Ovary (tissue), 7 donors: ENCODE measurements at regions not wholly inside any gene's neighbourhood (a gene's known extent, or its start where the extent isn't known, plus 50 kb on each side); places are given as distances from the start of the nearest gene placed in this dataset.

ENCODE experiments used
- DNase-seq, 5 donors: peaks; one replicate each; pipeline ENCODE4 v3.0.0-alpha.2; 2019 to 2020
- H3K27ac ChIP-seq, 2 donors: fragments of 200-600 bp; one replicate each; pipeline versions ENCODE4 v1.5.1 to v1.8.0; 2019 to 2022
- H3K27me3 ChIP-seq: fragments of 200-600 bp; one replicate; pipeline ENCODE4 v1.8.0; 2022
- H3K36me3 ChIP-seq: fragments of 200-600 bp; sonication (generic); one replicate; pipeline ENCODE4 v1.5.1; 2019
- H3K4me1 ChIP-seq: one replicate; pipeline ENCODE4 v1.8.1; 2013; ENCODE audit warnings: mild to moderate bottlenecking, moderate library complexity; ENCODE audit not compliant: insufficient read depth
- H3K4me3 ChIP-seq: fragments of 200-600 bp; sonication (generic); one replicate; pipeline ENCODE4 v1.5.1; 2017
- H3K9me3 ChIP-seq, 2 donors: fragments of 200-600 bp in 1 of 2; sonication (generic) in 1 of 2; one replicate each; pipeline versions ENCODE4 v1.5.1 to v1.8.1; 2013 to 2019; ENCODE audit warnings: mild to moderate bottlenecking in 1 of 2, moderate library complexity in 1 of 2
- EP300 ChIP-seq: sonication (generic); formaldehyde crosslinking; IDR thresholded peaks from one replicate; pipeline ENCODE4 v1.6.1; 2017; ENCODE audit warnings: antibody characterized with exemption
- POLR2A ChIP-seq: fragments of 450-650 bp; IDR thresholded peaks from one replicate; pipeline ENCODE4 v1.6.1; 2017; ENCODE audit warnings: antibody characterized with exemption, mild to moderate bottlenecking, moderate library complexity
- WGBS, 3 donors: extraction: QIAGEN DNeasy Blood & Tissue Kit in 1 of 3; methylation state at CpG; one replicate each; pipeline versions ENCODE4 v1.1.5 to v1.1.7; 2013 to 2017; 5-methylcytosine and 5-hydroxymethylcytosine counted together
- intact Hi-C, 4 donors: fragments of 100-400 bp; cut with DNase I; formaldehyde crosslinking; loops; one replicate each; pipeline versions ENCODE4 v1.11.0 to v1.15.1; 2022 to 2023
- TF ChIP-seq, protein P1 (sequence below), 3 donors: fragments of 450-650 bp in 2 of 3; fragments of 200-600 bp in 1 of 3; IDR thresholded peaks; one replicate each; pipeline versions ENCODE4 v1.5.1 to v1.8.0; 2016 to 2022; ENCODE audit warnings: antibody characterized with exemption in 3 of 3, mild to moderate bottlenecking in 1 of 3
- donor health status: DM: no; HTN: no; CAD: no; lungs with moderate emphysema.
- donor health status: DM: no; HTN: no; CAD: no.
- donor health status: Bipolar disorder and iron deficiency.
- donor health status: DM: no; HTN: no; CAD: no.
- donor health status: DM: yes; HTN: yes; CAD: no.

DNA sequence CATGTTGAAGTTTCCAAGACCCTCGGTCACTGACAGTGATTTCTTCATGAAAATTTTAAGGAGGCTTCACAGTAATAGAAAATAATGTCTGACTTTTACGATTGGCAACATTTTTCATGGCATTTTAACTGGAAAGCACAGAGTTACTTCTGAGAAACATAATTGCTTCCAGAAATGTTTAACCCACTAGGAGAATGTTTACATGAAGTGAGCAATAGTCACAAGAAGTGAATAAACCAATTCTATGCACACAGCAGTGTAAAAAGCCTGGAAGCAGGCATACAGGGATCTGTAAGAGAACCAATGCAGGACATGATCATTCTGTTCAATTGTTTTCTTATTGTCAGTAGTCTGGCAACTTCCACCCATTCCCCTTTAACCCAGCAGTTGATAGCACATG is 316.2 kb upstream of the CXADR start:
- Histone ChIP-seq H3K27me3 (no peaks in the 10 kb centered on the region), H3K4me3 (no peak overlapping the region), H3K9me3 (no peaks in the 10 kb centered on the region), H3K4me1 (no peaks in the 10 kb centered on the region), H3K27ac (no peak overlapping the region), H3K36me3 (no peaks in the 10 kb centered on the region)
- 59 to 69% (median 67%) methylated on average over 2 of the region's 2 CpGs for WGBS, 3 donors
- TF ChIP-seq, protein P1, sequence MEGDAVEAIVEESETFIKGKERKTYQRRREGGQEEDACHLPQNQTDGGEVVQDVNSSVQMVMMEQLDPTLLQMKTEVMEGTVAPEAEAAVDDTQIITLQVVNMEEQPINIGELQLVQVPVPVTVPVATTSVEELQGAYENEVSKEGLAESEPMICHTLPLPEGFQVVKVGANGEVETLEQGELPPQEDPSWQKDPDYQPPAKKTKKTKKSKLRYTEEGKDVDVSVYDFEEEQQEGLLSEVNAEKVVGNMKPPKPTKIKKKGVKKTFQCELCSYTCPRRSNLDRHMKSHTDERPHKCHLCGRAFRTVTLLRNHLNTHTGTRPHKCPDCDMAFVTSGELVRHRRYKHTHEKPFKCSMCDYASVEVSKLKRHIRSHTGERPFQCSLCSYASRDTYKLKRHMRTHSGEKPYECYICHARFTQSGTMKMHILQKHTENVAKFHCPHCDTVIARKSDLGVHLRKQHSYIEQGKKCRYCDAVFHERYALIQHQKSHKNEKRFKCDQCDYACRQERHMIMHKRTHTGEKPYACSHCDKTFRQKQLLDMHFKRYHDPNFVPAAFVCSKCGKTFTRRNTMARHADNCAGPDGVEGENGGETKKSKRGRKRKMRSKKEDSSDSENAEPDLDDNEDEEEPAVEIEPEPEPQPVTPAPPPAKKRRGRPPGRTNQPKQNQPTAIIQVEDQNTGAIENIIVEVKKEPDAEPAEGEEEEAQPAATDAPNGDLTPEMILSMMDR (IDR thresholded peaks at IDR 0.05): no peak
- no peak for TF ChIP-seq EP300
- no peak for TF ChIP-seq POLR2A
- no peak for DNase-seq
- intact Hi-C loops: no loop called here

DNA sequence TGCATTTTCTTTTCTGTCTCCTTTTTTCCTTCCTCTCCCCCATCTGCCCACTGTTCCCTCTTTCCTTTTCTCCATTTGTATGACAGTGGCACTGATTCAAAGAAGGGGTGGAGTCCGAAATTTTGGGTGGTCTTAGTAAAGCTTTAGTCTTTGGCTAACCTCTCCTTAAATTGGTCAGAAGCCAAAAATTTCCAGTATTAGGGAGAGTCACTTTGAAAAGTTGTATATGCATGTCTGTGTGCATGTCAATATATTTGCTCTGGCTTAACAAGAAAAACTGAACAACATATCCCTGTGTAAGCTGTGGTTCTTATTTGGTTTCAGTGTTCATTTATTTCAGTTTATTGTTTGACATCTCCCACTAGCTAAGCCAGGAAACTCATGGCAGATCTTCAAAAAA is 314.8 kb upstream of the CXADR start:
- no peaks in the 10 kb centered on the region for H3K9me3 ChIP-seq
- WGBS, 3 donors: 19 to 30% (median 22%) methylated on average over 1 of the region's 1 CpG
- H3K27ac ChIP-seq: peak overlapping the region in 1 of 2 donors; percentile 29
- no peak for DNase-seq
- intact Hi-C loops: no loop called here
- H3K4me3 ChIP-seq: no peak overlapping the region
- no peaks in the 10 kb centered on the region for H3K4me1 ChIP-seq
- H3K27me3 ChIP-seq: no peaks in the 10 kb centered on the region
- TF ChIP-seq, protein P1 (IDR thresholded peaks at IDR 0.05): no peak
- TF ChIP-seq POLR2A (no peak), EP300 (no peak)
- H3K36me3 ChIP-seq: no peaks in the 10 kb centered on the region

DNA sequence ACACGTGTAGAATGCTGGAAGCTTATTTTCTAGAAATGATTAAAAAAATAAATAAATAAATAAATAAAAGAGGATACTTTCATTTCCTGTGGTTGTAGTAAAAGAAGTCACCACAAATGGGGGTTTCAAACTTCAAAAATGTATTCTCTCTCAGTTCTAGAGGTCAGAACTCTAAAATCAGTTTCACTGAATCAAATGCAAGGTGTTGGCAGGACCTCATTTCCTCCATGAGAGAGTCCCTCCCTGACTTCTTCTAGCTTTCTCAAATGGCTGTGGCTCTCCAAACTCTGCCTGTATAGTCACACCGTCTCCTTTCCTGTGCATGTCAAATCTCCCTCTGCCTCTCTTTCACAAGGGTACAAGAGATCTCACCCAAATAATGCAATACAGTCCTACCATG is 312.6 kb upstream of the CXADR start:
- Histone ChIP-seq H3K9me3 (no peaks in the 10 kb centered on the region), H3K4me3 (no peak overlapping the region), H3K4me1 (no peaks in the 10 kb centered on the region), H3K27ac (no peak overlapping the region), H3K36me3 (no peaks in the 10 kb centered on the region), H3K27me3 (no peaks in the 10 kb centered on the region)
- TF ChIP-seq POLR2A (no peak), EP300 (no peak)
- TF ChIP-seq, protein P1 (IDR thresholded peaks at IDR 0.05): no peak
- no peak for DNase-seq
- 90 to 97% (median 97%) methylated on average over 2 of the region's 2 CpGs for WGBS, 3 donors
- intact Hi-C loops: no loop called here

DNA sequence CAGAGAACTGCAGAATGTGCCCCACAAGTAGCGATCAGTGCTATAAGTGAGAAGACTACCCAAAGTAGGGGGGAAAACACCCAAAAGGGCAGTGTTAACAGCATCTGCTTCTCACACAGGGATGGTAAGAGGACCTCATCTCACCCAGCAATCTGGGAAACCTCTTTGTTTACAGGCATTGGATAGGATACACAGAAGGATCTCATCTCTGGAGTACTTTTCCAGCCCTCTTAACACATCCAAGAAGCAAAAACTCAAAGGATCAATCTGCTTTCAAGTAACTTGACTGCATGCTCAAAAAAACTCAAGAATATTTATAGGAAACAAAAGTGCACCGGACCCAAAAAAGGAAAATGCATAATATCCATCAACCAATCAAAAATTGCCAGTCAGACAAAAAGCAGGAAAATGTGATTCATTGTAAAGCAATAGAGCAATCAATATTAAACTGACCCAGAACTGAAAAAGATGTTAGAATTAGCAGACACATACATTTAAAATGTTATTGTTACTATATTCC is 311.0 kb upstream of the CXADR start:
- H3K27me3 ChIP-seq: no peaks in the 10 kb centered on the region
- intact Hi-C loops: no loop called here

More for the DNA sequence above, 311.0 kb upstream of the CXADR start:
- H3K4me1 ChIP-seq: no peaks in the 10 kb centered on the region
- no peak overlapping the region for H3K4me3 ChIP-seq
- WGBS, 3 donors: 73 to 87% (median 83%) methylated on average over 2 of the region's 2 CpGs
- H3K36me3 ChIP-seq: no peaks in the 10 kb centered on the region
- DNase-seq: no peak
- H3K27ac ChIP-seq: no peak overlapping the region
- no peak for TF ChIP-seq EP300
- TF ChIP-seq, protein P1 (IDR thresholded peaks at IDR 0.05): no peak
- TF ChIP-seq POLR2A: no peak
- no peaks in the 10 kb centered on the region for H3K9me3 ChIP-seq
